ENCODE measurements at regions not wholly inside any gene's neighbourhood (a gene's known extent, or its start where the extent isn't known, plus 50 kb on each side); places are given as distances from the start of the nearest gene placed in this dataset.

- peaks cover 10% of the 10 kb centered on the region for H3K4me1 Mint-ChIP-seq
- POLR2A ChIA-PET: no interaction called here
- peaks cover 4% of the 10 kb centered on the region for H3K27me3 Mint-ChIP-seq (ENCODE audit: low read depth)
- no peak for ATAC-seq
- H3K36me3 Mint-ChIP-seq: no peaks in the 10 kb centered on the region
- no peaks in the 10 kb centered on the region for H3K9me3 Mint-ChIP-seq
- no peak for DNase-seq (ENCODE audit: low spot score)
- H3K27ac Mint-ChIP-seq: no peak overlapping the region
- CTCF ChIA-PET: interaction anchor here (0.7 to 2.4 kb wide), 2 partner anchors 10 to 256 kb away, joined by 3 to 15 read pairs; no protein-coding TSS in a partner anchor
- no peak for TF ChIP-seq ZNF512 (CRISPR knock-in tag; IDR thresholded peaks at IDR 0.05; ENCODE audit: borderline replicate concordance)
- TF ChIP-seq FOXK1 (CRISPR knock-in tag; IDR thresholded peaks at IDR 0.05): no peak
- TF ChIP-seq FOXP1 (CRISPR knock-in tag; IDR thresholded peaks at IDR 0.05; ENCODE audit: borderline replicate concordance): no peak
- no peak for TF ChIP-seq ERG (CRISPR knock-in tag; IDR thresholded peaks at IDR 0.05)
- TF ChIP-seq ZBTB43 (CRISPR knock-in tag; IDR thresholded peaks at IDR 0.05): no peak
- no peak overlapping the region for H3K4me3 Mint-ChIP-seq
Observed at GRCh38 chr9:95746408-95747180, 128.9 kb upstream of the ERCC6L2 start.

- Mint-ChIP-seq H3K27ac (no peak overlapping the region), H3K4me3 (no peak overlapping the region), H3K4me1 (peaks cover 3% of the 10 kb centered on the region), H3K9me3 (no peaks in the 10 kb centered on the region), H3K27me3 (ENCODE audit: low read depth) (no peaks in the 10 kb centered on the region), H3K36me3 (no peaks in the 10 kb centered on the region)
- ChIA-PET POLR2A (no interaction called here), CTCF (no interaction called here)
- ATAC-seq: no peak; the same call in 1 of the 2 replicates
- no peak for TF ChIP-seq HMGA2 (CRISPR knock-in tag; IDR thresholded peaks at IDR 0.05)
- no peak for DNase-seq (ENCODE audit: low spot score)
Observed at GRCh38 chr9:95742821-95743220, 132.7 kb upstream of the ERCC6L2 start.

- no peak for DNase-seq (ENCODE audit: low spot score)
- CTCF ChIA-PET: interaction anchor here (1.1 kb wide), 1 partner anchor 15 kb away, joined by 4 read pairs; no protein-coding TSS in a partner anchor
- Mint-ChIP-seq H3K9me3 (no peaks in the 10 kb centered on the region), H3K27me3 (ENCODE audit: low read depth) (no peaks in the 10 kb centered on the region), H3K4me1 (peaks cover 6% of the 10 kb centered on the region), H3K4me3 (no peak overlapping the region), H3K36me3 (no peaks in the 10 kb centered on the region), H3K27ac (no peak overlapping the region)
- POLR2A ChIA-PET: no interaction called here
- ATAC-seq: no peak
- TF ChIP-seq ZNF317 (CRISPR knock-in tag; IDR thresholded peaks at IDR 0.05; ENCODE audit: borderline replicate concordance, low read depth) (no peak), TEAD1 (CRISPR knock-in tag; IDR thresholded peaks at IDR 0.05) (no peak), GTF2I (CRISPR knock-in tag; conservative IDR thresholded peaks at IDR 0.05) (no peak), ZNF423 (CRISPR knock-in tag; IDR thresholded peaks at IDR 0.05) (no peak), STAT6 (CRISPR knock-in tag; conservative IDR thresholded peaks at IDR 0.05; ENCODE audit: low read depth) (no peak), CBFB (CRISPR knock-in tag; IDR thresholded peaks at IDR 0.05; ENCODE audit: low read depth) (no peak), MYBL2 (CRISPR knock-in tag; IDR thresholded peaks at IDR 0.05) (no peak), MXD4 (CRISPR knock-in tag; IDR thresholded peaks at IDR 0.05; ENCODE audit: borderline replicate concordance) (no peak), RORB (CRISPR knock-in tag; IDR thresholded peaks at IDR 0.05) (no peak), SOX15 (CRISPR knock-in tag; IDR thresholded peaks at IDR 0.05) (no peak), ZBTB21 (CRISPR knock-in tag; IDR thresholded peaks at IDR 0.05; ENCODE audit: borderline replicate concordance) (no peak), HMGXB4 (CRISPR knock-in tag; IDR thresholded peaks at IDR 0.05) (no peak), CTCF (IDR thresholded peaks at IDR 0.05) (no peak), ZMAT4 (CRISPR knock-in tag; IDR thresholded peaks at IDR 0.05) (no peak)
Observed at GRCh38 chr9:95741631-95742030, 133.9 kb upstream of the ERCC6L2 start.

Data from WTC11 (cell line).